ENCODE measurements at regions not wholly inside any gene's neighbourhood (a gene's known extent, or its start where the extent isn't known, plus 50 kb on each side); places are given as distances from the start of the nearest gene placed in this dataset.

DNA sequence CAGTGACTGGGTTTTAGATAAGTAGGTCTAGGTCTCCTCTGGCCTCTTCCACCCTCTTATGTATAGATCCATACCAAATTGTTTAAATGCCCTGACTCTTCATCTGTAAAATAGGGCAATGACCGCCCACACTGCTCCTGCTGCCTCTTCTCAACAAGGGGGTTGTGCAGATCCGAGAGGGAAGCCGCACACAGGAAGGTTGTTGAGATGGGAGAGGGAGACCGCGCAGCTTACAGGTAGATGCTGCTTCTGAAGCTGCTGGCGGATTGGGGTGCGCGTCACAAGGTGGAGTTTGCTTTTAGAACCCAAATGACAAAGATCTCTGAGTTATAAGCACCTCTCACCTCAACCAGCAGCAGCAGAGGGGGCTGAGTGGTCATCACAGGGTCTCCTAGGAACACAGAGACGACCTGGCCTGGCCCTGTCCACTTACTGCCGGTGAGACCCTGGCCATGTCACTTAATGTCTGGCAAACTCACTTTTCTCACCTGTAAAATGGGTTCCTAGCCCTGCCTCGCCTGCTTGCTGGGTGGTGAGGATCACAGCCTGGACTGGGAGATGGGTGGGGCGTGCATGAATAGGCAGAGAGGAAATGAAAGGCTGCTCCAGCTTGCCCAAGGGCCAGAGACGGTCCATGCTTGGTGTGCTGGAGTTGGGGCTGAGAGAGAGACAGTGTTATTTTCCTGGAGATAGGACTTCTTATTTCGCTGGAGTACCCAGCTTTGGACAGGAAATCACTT is 251.3 kb downstream of the EIPR1 start:
- DNase-seq (ENCODE audit: low spot score), result no peak
- TF ChIP-seq, protein P1, sequence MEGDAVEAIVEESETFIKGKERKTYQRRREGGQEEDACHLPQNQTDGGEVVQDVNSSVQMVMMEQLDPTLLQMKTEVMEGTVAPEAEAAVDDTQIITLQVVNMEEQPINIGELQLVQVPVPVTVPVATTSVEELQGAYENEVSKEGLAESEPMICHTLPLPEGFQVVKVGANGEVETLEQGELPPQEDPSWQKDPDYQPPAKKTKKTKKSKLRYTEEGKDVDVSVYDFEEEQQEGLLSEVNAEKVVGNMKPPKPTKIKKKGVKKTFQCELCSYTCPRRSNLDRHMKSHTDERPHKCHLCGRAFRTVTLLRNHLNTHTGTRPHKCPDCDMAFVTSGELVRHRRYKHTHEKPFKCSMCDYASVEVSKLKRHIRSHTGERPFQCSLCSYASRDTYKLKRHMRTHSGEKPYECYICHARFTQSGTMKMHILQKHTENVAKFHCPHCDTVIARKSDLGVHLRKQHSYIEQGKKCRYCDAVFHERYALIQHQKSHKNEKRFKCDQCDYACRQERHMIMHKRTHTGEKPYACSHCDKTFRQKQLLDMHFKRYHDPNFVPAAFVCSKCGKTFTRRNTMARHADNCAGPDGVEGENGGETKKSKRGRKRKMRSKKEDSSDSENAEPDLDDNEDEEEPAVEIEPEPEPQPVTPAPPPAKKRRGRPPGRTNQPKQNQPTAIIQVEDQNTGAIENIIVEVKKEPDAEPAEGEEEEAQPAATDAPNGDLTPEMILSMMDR (IDR thresholded peaks at IDR 0.05), result no peak
- ATAC-seq (ENCODE audit: low FRiP score), result no peak

DNA sequence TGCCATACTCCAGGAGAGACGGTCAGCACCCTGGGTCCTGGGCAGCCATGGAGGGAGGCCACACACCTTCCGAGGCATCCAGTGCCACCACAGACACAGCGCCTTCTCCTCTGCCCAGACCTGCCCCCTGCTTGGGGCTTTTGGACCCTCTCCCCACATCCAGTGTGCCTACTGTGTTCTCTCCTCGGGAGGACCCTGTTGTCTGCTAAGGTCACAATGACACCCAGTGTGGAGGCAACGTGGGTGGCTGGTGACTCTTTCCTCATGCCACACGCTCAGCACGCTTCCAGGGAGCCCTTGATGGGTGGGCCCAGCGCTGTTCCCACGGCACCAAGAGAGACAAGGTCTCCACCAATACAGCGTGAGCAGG is 251.9 kb downstream of the EIPR1 start:
- DNase-seq (ENCODE audit: low spot score), result no peak
- ATAC-seq (ENCODE audit: low FRiP score), result no peak

DNA sequence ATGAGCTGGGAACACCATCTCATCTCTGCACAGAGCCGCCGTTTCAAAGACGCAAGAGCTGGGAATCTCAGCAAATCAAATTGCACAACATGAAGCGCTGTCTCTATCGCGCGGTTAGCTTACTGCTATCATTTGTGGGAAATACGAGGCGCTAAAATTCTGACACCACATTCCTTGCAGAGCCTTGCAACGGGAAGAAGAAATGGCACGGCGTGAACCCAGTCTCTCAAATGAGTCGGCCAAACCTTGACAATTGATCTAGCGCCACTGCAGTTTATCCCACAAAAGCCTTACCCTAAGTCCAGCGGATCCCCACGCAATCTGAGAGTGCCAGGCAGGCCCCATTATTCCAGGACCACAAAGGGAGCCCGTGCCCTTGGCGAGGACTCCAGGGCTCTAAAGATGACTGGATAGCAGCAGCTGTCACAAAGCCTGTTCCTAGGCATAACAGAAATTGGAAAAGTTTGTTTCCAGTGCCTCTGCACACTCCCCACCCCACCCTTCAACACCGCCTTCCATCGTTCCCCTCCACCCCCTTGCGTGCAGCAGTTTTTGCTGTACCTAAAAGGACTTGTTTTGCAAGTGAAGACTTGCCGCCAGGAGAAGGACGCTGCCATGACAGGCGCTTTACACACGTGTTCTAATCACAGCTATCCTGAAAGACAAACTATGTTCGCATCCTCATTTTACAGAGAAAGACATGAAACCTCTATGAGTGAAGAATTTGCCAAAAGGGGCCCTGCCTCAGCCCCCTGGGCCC is 252.4 kb downstream of the EIPR1 start:
- TF ChIP-seq, protein P1 (IDR thresholded peaks at IDR 0.05), result no peak
- no peak for DNase-seq (ENCODE audit: low spot score)
- no peak for ATAC-seq (ENCODE audit: low FRiP score)

More for the DNA sequence above, 251.9 kb downstream of the EIPR1 start:
- TF ChIP-seq, protein P1 (IDR thresholded peaks at IDR 0.05), result no peak

DNA sequence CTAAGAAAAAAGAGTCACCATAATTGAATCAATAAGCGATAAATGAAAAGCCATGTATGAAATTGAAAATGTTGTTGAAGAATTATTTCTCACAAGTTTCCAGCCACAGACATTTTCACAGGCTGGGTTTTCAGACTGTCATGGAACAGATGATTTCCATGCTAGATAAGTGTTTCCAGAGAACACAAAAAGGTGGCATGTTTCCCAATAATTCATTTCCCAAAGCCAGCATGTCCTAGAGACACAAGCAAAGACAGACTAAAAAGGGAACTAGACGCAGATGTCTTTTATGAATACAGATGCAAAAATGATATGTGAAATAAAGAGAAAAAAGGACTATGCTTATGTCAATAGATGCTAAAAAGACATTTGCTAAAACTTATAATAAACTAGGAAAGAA is 255.1 kb downstream of the EIPR1 start:
- TF ChIP-seq, protein P1 (IDR thresholded peaks at IDR 0.05), result no peak

DNA sequence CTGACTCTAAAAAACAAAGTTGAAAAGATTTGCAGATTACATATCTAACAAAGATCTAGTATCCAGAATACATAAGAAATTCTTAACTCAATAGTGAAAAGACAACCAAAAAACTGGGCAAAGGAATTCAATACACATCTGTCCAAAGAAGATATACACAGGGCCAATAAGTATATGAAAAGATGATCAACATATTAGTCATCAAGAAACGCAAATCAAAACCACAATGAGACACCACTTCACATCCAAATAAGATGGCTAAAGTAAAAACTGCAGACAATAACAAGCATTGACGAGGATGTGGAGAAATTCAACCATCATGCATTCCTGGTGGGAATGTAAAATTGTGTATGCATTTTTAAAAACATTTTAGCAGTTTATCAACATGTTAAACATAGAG is 256.0 kb downstream of the EIPR1 start:
- TF ChIP-seq, protein P1 (IDR thresholded peaks at IDR 0.05), result no peak
- no peak for ATAC-seq (ENCODE audit: low FRiP score)
- DNase-seq (ENCODE audit: low spot score), result no peak

More for the DNA sequence above, 255.1 kb downstream of the EIPR1 start:
- ATAC-seq (ENCODE audit: low FRiP score) (no peak), DNase-seq (ENCODE audit: low spot score) (no peak)

DNA sequence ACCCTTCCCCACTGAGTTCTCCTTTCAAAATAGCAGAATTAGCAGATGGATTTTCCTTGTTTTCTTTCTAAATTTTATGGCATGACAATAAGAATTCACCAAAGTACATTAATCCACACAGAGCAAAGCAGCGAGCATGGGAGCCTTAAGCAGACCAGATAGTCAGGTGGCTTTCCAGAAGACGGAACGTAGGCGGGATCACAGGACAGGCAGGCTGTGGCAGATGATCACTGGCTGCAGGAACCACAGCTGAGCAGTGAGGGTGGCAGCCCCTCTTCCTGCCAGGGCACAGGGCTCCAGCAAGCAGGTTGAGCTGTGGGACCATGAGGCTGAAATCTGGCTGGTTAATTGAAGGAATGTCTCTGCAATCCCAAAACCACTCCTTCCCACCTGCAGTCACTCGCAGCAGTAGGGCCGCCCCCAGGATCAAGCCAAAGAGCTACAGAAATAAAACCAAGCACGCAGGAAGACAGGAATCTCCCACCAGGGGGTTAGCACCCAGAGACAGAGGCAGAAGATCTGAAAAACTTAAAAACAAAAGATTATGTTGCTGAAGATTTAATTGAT is 259.9 kb downstream of the EIPR1 start:
- ATAC-seq (ENCODE audit: low FRiP score) (no peak), DNase-seq (ENCODE audit: low spot score) (no peak)
- TF ChIP-seq, protein P1 (IDR thresholded peaks at IDR 0.05), result no peak
